H9 (cell line): ENCODE measurements at regions not wholly inside any gene's neighbourhood (a gene's known extent, or its start where the extent isn't known, plus 50 kb on each side); places are given as distances from the start of the nearest gene placed in this dataset.

Source experiments
- DNase-seq: peaks from one replicate; pipeline ENCODE4 v3.0.0-alpha.2; 2017
- H2AFZ ChIP-seq: one replicate; pipeline ENCODE4 v1.6.1; 2013; ENCODE audit warnings: mild to moderate bottlenecking, low read length, control low read depth, moderate library complexity
- H2AK5ac ChIP-seq: 2 replicates; pipeline ENCODE4 v1.6.1; 2013; ENCODE audit warnings: low read length, control low read depth, mixed read lengths; ENCODE audit not compliant: insufficient read length
- H2BK120ac ChIP-seq: one replicate; pipeline ENCODE4 v1.6.1; 2013; ENCODE audit warnings: low read depth, mild to moderate bottlenecking, low read length, control low read depth, inconsistent platforms; ENCODE audit not compliant: poor library complexity, severe bottlenecking
- H2BK12ac ChIP-seq: 2 replicates; pipeline ENCODE4 v1.6.1; 2013; ENCODE audit warnings: low read length, control low read depth, mixed read lengths, low read depth; ENCODE audit not compliant: insufficient read length
- H2BK15ac ChIP-seq: 2 replicates; pipeline ENCODE4 v1.6.1; 2013; ENCODE audit warnings: low read depth, low read length, control low read depth
- H2BK20ac ChIP-seq: one replicate; pipeline ENCODE4 v1.6.1; 2013; ENCODE audit warnings: low read depth, mild to moderate bottlenecking, low read length, control low read depth, inconsistent platforms; ENCODE audit not compliant: poor library complexity, severe bottlenecking
- H2BK5ac ChIP-seq: 2 replicates; pipeline ENCODE4 v1.6.1; 2013; ENCODE audit warnings: low read length, control low read depth, mixed read lengths; ENCODE audit not compliant: insufficient read length
- H3K14ac ChIP-seq: 2 replicates; pipeline ENCODE4 v1.6.1; 2013; ENCODE audit warnings: low read length, control low read depth; ENCODE audit not compliant: insufficient read depth
- H3K18ac ChIP-seq: 2 replicates; pipeline ENCODE4 v1.6.1; 2013; ENCODE audit warnings: low read depth, mild to moderate bottlenecking, mixed read lengths, low read length, control low read depth; ENCODE audit not compliant: insufficient read length
- H3K23ac ChIP-seq: 2 replicates; pipeline ENCODE4 v1.6.1; 2013; ENCODE audit warnings: low read length, control low read depth, mixed read lengths, low read depth; ENCODE audit not compliant: insufficient read length
- H3K23me2 ChIP-seq: 2 replicates; pipeline ENCODE4 v1.6.1; 2013; ENCODE audit warnings: low read depth, mild to moderate bottlenecking, mixed read lengths, low read length, control low read depth; ENCODE audit not compliant: insufficient read length, poor library complexity, severe bottlenecking
- H3K27ac ChIP-seq: 2 replicates; pipeline ENCODE4 v1.5.1; 2013; ENCODE audit warnings: low read length, control low read depth, mixed read lengths, low read depth; ENCODE audit not compliant: insufficient read length
- H3K27me3 ChIP-seq: 2 replicates; pipeline ENCODE4 v1.6.1; 2013; ENCODE audit warnings: low read length, control low read depth, inconsistent platforms; ENCODE audit not compliant: insufficient read depth
- H3K4ac ChIP-seq: 2 replicates; pipeline ENCODE4 v1.6.1; 2013; ENCODE audit warnings: low read depth, mild to moderate bottlenecking, control low read depth, inconsistent platforms, low read length, moderate library complexity
- H3K4me1 ChIP-seq: 2 replicates; pipeline ENCODE4 v1.6.1; 2013; ENCODE audit warnings: low read length, control low read depth, inconsistent platforms; ENCODE audit not compliant: insufficient read depth
- H3K4me2 ChIP-seq: 2 replicates; pipeline ENCODE4 v1.6.1; 2013; ENCODE audit warnings: low read length, control low read depth, mixed read lengths; ENCODE audit not compliant: insufficient read length, insufficient read depth
- H3K56ac ChIP-seq: 2 replicates; pipeline ENCODE4 v1.6.1; 2013; ENCODE audit warnings: low read depth, mild to moderate bottlenecking, mixed read lengths, low read length, control low read depth; ENCODE audit not compliant: insufficient read length
- H3K79me1 ChIP-seq: 2 replicates; pipeline ENCODE4 v1.6.1; 2013; ENCODE audit warnings: low read depth, mild to moderate bottlenecking, moderate library complexity, low read length, control low read depth, inconsistent platforms; ENCODE audit not compliant: insufficient read depth, poor library complexity, severe bottlenecking
- H3K79me2 ChIP-seq: 2 replicates; pipeline ENCODE4 v1.6.1; 2013; ENCODE audit warnings: low read length, control low read depth, inconsistent platforms; ENCODE audit not compliant: insufficient read depth
- H3K9ac ChIP-seq: 2 replicates; pipeline ENCODE4 v1.6.1; 2013; ENCODE audit warnings: low read length, control low read depth, mixed read lengths; ENCODE audit not compliant: insufficient read length; ENCODE audit errors: extremely low read depth
- H3K9me3 ChIP-seq: one replicate; pipeline ENCODE4 v1.6.1; 2013; ENCODE audit warnings: low read depth, low read length, inconsistent platforms; ENCODE audit not compliant: control insufficient read depth
- H3T11ph ChIP-seq: one replicate; pipeline ENCODE4 v1.6.1; 2013; ENCODE audit warnings: mild to moderate bottlenecking, low read length, control low read depth, inconsistent platforms
- H4K20me1 ChIP-seq: one replicate; pipeline ENCODE4 v1.6.1; 2013; ENCODE audit not compliant: control insufficient read depth, insufficient read length, insufficient read depth
- H4K5ac ChIP-seq: 2 replicates; pipeline ENCODE4 v1.6.1; 2013; ENCODE audit warnings: low read depth, mild to moderate bottlenecking, mixed read lengths, low read length, control low read depth; ENCODE audit not compliant: insufficient read length
- H4K8ac ChIP-seq: replicated peaks from 2 replicates; pipeline ENCODE4 v1.6.1; 2013; ENCODE audit warnings: low read length, control low read depth, mixed read lengths, low read depth; ENCODE audit not compliant: insufficient read length
- H4K91ac ChIP-seq: 2 replicates; pipeline ENCODE4 v1.6.1; 2013; ENCODE audit warnings: low read depth, mild to moderate bottlenecking, moderate library complexity, mixed read lengths, low read length, control low read depth; ENCODE audit not compliant: insufficient read length
- H3K27ac Mint-ChIP-seq, 3 experiments: 2 replicates in 2 of 3; 3 replicates in 1 of 3; pipeline ENCODE4 v1.8.0; 2020 to 2021; ENCODE audit warnings: mixed read lengths in 3 of 3, mild to moderate bottlenecking in 1 of 3, moderate library complexity in 1 of 3
- H3K27me3 Mint-ChIP-seq: 2 replicates; pipeline ENCODE4 v1.8.0; 2021; ENCODE audit warnings: low read depth, mild to moderate bottlenecking, moderate library complexity, mixed read lengths
- H3K36me3 Mint-ChIP-seq, 3 experiments: 2 replicates in 2 of 3; 3 replicates in 1 of 3; pipeline ENCODE4 v1.8.0; 2020 to 2021; ENCODE audit warnings: low read depth in 3 of 3, mixed read lengths in 3 of 3; ENCODE audit not compliant: insufficient read depth in 1 of 3
- H3K4me1 Mint-ChIP-seq, 2 experiments: 2 replicates each; pipeline ENCODE4 v1.8.0; 2020; ENCODE audit warnings: mixed read lengths in 2 of 2
- H3K4me3 Mint-ChIP-seq, 2 experiments: 2 replicates in 1 of 2; 3 replicates in 1 of 2; pipeline ENCODE4 v1.8.0; 2020 to 2021; ENCODE audit warnings: mild to moderate bottlenecking in 2 of 2, mixed read lengths in 2 of 2, moderate library complexity in 1 of 2
- H3K9me3 Mint-ChIP-seq, 2 experiments: 2 replicates in 1 of 2; 3 replicates in 1 of 2; pipeline ENCODE4 v1.8.0; 2020; ENCODE audit warnings: mild to moderate bottlenecking in 2 of 2, mixed read lengths in 2 of 2, moderate library complexity in 1 of 2
- WGBS: extraction: QIAGEN DNeasy Blood & Tissue Kit; methylation state at CpG from one replicate; pipeline ENCODE4 v1.1.7; 2013; ENCODE audit warnings: missing lambda C conversion rate, low lambda C conversion rate, mixed read lengths; ENCODE audit not compliant: insufficient read length; ENCODE audit errors: extremely low coverage; 5-methylcytosine and 5-hydroxymethylcytosine counted together
- TF ChIP-seq, protein P1 (sequence below): fragments of 200-600 bp; sonication (generic); conservative IDR thresholded peaks from 3 replicates; pipeline ENCODE4 v1.8.0; 2021; ENCODE audit warnings: antibody characterized with exemption, mild to moderate bottlenecking

DNA sequence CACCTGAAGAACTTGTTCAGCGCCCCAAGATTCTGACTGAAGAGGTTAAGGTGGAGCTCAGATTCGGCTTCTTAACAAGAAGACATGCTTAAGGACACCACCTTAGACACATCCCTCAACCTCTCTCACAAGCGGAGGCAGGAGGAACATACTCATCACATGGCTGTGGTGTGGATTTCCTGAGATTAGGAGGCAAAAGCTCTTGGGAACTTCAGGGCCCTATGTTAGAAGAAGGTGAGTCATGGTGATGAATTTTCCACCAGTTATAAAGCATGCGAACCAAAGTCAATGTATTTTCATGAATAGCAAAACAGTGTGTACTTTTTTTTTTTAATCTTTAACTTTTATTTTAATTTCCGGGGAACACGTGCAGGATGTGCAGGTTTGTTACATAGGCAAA is 212.2 kb upstream of the SUCLG2 start:
- no peak overlapping the region for H3K4ac ChIP-seq
- no peak overlapping the region for H3T11ph ChIP-seq
- H3K27ac ChIP-seq, result no peak overlapping the region
- H3K27ac Mint-ChIP-seq, result no peak overlapping the region
- no peak overlapping the region for H3K18ac ChIP-seq
- H3K9ac ChIP-seq, result no peak overlapping the region
- H3K4me1 Mint-ChIP-seq, result no peaks in the 10 kb centered on the region; a peak in 1 of 4 replicates
- no peak overlapping the region for H2AK5ac ChIP-seq
- no peak overlapping the region for H4K5ac ChIP-seq
- H3K9me3 ChIP-seq, result no peaks in the 10 kb centered on the region
- H2BK120ac ChIP-seq, result no peak overlapping the region
- no CpG with 5 or more reads among the region's 6 CpGs for WGBS
- no peaks in the 10 kb centered on the region for H3K23me2 ChIP-seq
- H4K20me1 ChIP-seq, result no peaks in the 10 kb centered on the region
- H3K14ac ChIP-seq, result no peak overlapping the region
- no peaks in the 10 kb centered on the region for H3K27me3 Mint-ChIP-seq
- no peak for DNase-seq
- no peak overlapping the region for H3K56ac ChIP-seq
- no peak overlapping the region for H2BK20ac ChIP-seq
- no peak overlapping the region for H2BK15ac ChIP-seq
- H3K23ac ChIP-seq, result no peak overlapping the region
- no peaks in the 10 kb centered on the region for H3K27me3 ChIP-seq
- TF ChIP-seq, protein P1, sequence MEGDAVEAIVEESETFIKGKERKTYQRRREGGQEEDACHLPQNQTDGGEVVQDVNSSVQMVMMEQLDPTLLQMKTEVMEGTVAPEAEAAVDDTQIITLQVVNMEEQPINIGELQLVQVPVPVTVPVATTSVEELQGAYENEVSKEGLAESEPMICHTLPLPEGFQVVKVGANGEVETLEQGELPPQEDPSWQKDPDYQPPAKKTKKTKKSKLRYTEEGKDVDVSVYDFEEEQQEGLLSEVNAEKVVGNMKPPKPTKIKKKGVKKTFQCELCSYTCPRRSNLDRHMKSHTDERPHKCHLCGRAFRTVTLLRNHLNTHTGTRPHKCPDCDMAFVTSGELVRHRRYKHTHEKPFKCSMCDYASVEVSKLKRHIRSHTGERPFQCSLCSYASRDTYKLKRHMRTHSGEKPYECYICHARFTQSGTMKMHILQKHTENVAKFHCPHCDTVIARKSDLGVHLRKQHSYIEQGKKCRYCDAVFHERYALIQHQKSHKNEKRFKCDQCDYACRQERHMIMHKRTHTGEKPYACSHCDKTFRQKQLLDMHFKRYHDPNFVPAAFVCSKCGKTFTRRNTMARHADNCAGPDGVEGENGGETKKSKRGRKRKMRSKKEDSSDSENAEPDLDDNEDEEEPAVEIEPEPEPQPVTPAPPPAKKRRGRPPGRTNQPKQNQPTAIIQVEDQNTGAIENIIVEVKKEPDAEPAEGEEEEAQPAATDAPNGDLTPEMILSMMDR, result no peak
- H3K4me3 Mint-ChIP-seq, result no peak overlapping the region
- peaks cover 3 to 5% of the 10 kb centered on the region in 2 experiments; a peak in 3 of 5 replicates for H3K9me3 Mint-ChIP-seq
- no peak overlapping the region for H4K8ac ChIP-seq
- H3K36me3 Mint-ChIP-seq, result peaks cover 0 to 3% (median 0%) of the 10 kb centered on the region in 3 experiments; a peak in 2 of 7 replicates
- no peaks in the 10 kb centered on the region for H3K79me2 ChIP-seq
- no peak overlapping the region for H2BK5ac ChIP-seq
- no peaks in the 10 kb centered on the region for H3K4me1 ChIP-seq
- H3K79me1 ChIP-seq, result no peaks in the 10 kb centered on the region
- H2BK12ac ChIP-seq, result no peak overlapping the region
- no peak overlapping the region for H3K4me2 ChIP-seq
- no peak overlapping the region for H2AFZ ChIP-seq
- no peak overlapping the region for H4K91ac ChIP-seq
